A549 (cell line): ENCODE measurements at regions not wholly inside any gene's neighbourhood (a gene's known extent, or its start where the extent isn't known, plus 50 kb on each side); places are given as distances from the start of the nearest gene placed in this dataset.
"Not testable (repeated sequence)": the region's sequence is repeated elsewhere in the genome, so short reads cannot be mapped to it uniquely, and the experiment has no call there.

Experiments
- POLR2A ChIP-seq: IDR thresholded peaks from 2 replicates; pipeline ENCODE4 v1.6.1; 2012; ENCODE audit warnings: mild to moderate bottlenecking, low read length
- TF ChIP-seq, protein P1 (sequence below): fragments of >200 bp; sonication (Bioruptor Twin); formaldehyde crosslinking; IDR thresholded peaks from 3 replicates; pipeline ENCODE4 v1.5.1; 2016

DNA sequence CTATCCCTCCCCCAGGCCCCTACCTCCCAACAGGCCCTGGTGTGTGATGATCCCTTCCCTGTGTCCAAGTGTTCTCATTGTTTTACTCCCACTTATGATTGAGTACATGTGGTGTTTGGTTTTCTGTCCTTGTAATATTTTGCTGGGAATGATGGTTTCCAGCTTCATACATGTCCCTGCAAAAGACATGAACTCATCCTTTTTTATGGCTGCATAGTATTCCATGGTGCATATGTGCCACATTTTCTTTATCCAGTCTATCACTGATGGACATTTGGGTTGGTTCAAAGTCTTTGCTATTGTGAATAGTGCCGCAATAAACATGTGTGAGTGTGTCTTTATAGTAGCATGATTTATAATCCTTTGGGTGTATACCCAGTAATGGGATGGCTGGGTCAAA, 151.7 kb downstream of the VSIG4 start:
- TF ChIP-seq, protein P1, sequence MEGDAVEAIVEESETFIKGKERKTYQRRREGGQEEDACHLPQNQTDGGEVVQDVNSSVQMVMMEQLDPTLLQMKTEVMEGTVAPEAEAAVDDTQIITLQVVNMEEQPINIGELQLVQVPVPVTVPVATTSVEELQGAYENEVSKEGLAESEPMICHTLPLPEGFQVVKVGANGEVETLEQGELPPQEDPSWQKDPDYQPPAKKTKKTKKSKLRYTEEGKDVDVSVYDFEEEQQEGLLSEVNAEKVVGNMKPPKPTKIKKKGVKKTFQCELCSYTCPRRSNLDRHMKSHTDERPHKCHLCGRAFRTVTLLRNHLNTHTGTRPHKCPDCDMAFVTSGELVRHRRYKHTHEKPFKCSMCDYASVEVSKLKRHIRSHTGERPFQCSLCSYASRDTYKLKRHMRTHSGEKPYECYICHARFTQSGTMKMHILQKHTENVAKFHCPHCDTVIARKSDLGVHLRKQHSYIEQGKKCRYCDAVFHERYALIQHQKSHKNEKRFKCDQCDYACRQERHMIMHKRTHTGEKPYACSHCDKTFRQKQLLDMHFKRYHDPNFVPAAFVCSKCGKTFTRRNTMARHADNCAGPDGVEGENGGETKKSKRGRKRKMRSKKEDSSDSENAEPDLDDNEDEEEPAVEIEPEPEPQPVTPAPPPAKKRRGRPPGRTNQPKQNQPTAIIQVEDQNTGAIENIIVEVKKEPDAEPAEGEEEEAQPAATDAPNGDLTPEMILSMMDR = not testable (repeated sequence)
- TF ChIP-seq POLR2A = not testable (repeated sequence)
